HepG2 (cell line): ENCODE measurements at regions not wholly inside any gene's neighbourhood (a gene's known extent, or its start where the extent isn't known, plus 50 kb on each side); places are given as distances from the start of the nearest gene placed in this dataset.

ENCODE experiments used
- ATF7 ChIP-seq, 2 experiments: fragments of 450-650 bp in 1 of 2; sonication (generic) in 1 of 2; formaldehyde crosslinking in 1 of 2; IDR thresholded peaks; 2 replicates each; pipeline versions ENCODE4 v1.4.0 to v1.6.1; 2016 to 2020; ENCODE audit warnings: antibody characterized with exemption in 1 of 2, mild to moderate bottlenecking in 1 of 2, missing genetic modification reagents in 1 of 2
- BORCS8-MEF2B ChIP-seq: sonication (generic); formaldehyde crosslinking; IDR thresholded peaks from 2 replicates; pipeline ENCODE4 v1.8.0; 2022; ENCODE audit warnings: mild to moderate bottlenecking, missing genetic modification reagents
- ELF3 ChIP-seq: IDR thresholded peaks from 2 replicates; pipeline ENCODE4 v1.6.1; 2016; ENCODE audit warnings: missing genetic modification reagents, missing compliant biosample characterization
- ERF ChIP-seq: IDR thresholded peaks from 2 replicates; pipeline ENCODE4 v1.6.1; 2018; ENCODE audit warnings: missing biosample characterization, missing genetic modification reagents
- FOXA1 ChIP-seq, 2 experiments: fragments of 450-650 bp in 1 of 2; sonication (generic) in 1 of 2; formaldehyde crosslinking in 1 of 2; IDR thresholded peaks; 2 replicates each; pipeline versions ENCODE4 v1.4.0 to v1.6.1; 2016 to 2020; ENCODE audit warnings: missing genetic modification reagents in 1 of 2
- HDAC1 ChIP-seq: sonication (generic); formaldehyde crosslinking; IDR thresholded peaks from 2 replicates; pipeline ENCODE4 v1.5.1; 2020; ENCODE audit warnings: mild to moderate bottlenecking, missing genetic modification reagents
- ISL2 ChIP-seq: sonication (generic); formaldehyde crosslinking; IDR thresholded peaks from 2 replicates; pipeline ENCODE4 v1.5.0; 2020; ENCODE audit warnings: missing genetic modification reagents
- KAT7 ChIP-seq: IDR thresholded peaks from 2 replicates; pipeline ENCODE4 v1.6.1; 2018; ENCODE audit warnings: borderline replicate concordance, missing compliant biosample characterization
- KLF9 ChIP-seq: IDR thresholded peaks from 2 replicates; pipeline ENCODE4 v1.6.1; 2016; ENCODE audit warnings: low read depth
- ZNF367 ChIP-seq: sonication (generic); formaldehyde crosslinking; IDR thresholded peaks from 2 replicates; pipeline ENCODE4 v1.4.0; 2020; ENCODE audit warnings: missing genetic modification reagents, borderline replicate concordance
- ZNF383 ChIP-seq: sonication (generic); formaldehyde crosslinking; IDR thresholded peaks from 2 replicates; pipeline ENCODE4 v1.4.0; 2020; ENCODE audit warnings: missing genetic modification reagents, mild to moderate bottlenecking, borderline replicate concordance
- ZNF720 ChIP-seq: sonication (generic); formaldehyde crosslinking; IDR thresholded peaks from 2 replicates; pipeline ENCODE4 v1.4.0; 2020; ENCODE audit warnings: missing genetic modification reagents
- ZNF777 ChIP-seq: sonication (generic); formaldehyde crosslinking; IDR thresholded peaks from 2 replicates; pipeline ENCODE4 v1.4.0; 2020; ENCODE audit warnings: missing genetic modification reagents
- ZNF83 ChIP-seq: sonication (generic); formaldehyde crosslinking; IDR thresholded peaks from 2 replicates; pipeline ENCODE4 v1.4.0; 2020; ENCODE audit warnings: missing genetic modification reagents, mild to moderate bottlenecking, borderline replicate concordance
- TF ChIP-seq, protein P1 (sequence below): sonication (generic); formaldehyde crosslinking; IDR thresholded peaks from 2 replicates; pipeline ENCODE4 v1.5.0; 2020; ENCODE audit warnings: mild to moderate bottlenecking, missing genetic modification reagents, borderline replicate concordance
- TF ChIP-seq, protein P2 (sequence below): IDR thresholded peaks from 2 replicates; pipeline ENCODE4 v1.6.1; 2018; ENCODE audit warnings: missing genetic modification reagents, mild to moderate bottlenecking, missing compliant biosample characterization
- TF ChIP-seq, protein P3 (sequence below): IDR thresholded peaks from 2 replicates; pipeline ENCODE4 v1.6.1; 2016
- TF ChIP-seq, protein P4 (sequence below): IDR thresholded peaks from 2 replicates; pipeline ENCODE4 v1.6.1; 2016; ENCODE audit warnings: mild to moderate bottlenecking, missing biosample characterization, missing genetic modification reagents
- TF ChIP-seq, protein P5 (sequence below): sonication (generic); formaldehyde crosslinking; IDR thresholded peaks from 2 replicates; pipeline ENCODE4 v1.5.0; 2020; ENCODE audit warnings: mild to moderate bottlenecking, missing genetic modification reagents
- TF ChIP-seq, protein P6 (sequence below), 2 experiments: fragments of 450-650 bp in 1 of 2; sonication (generic) in 1 of 2; formaldehyde crosslinking; IDR thresholded peaks; 2 replicates each; pipeline versions ENCODE4 v1.5.0 to v1.8.0; 2020 to 2022; ENCODE audit warnings: mild to moderate bottlenecking in 1 of 2, missing genetic modification reagents in 1 of 2

DNA sequence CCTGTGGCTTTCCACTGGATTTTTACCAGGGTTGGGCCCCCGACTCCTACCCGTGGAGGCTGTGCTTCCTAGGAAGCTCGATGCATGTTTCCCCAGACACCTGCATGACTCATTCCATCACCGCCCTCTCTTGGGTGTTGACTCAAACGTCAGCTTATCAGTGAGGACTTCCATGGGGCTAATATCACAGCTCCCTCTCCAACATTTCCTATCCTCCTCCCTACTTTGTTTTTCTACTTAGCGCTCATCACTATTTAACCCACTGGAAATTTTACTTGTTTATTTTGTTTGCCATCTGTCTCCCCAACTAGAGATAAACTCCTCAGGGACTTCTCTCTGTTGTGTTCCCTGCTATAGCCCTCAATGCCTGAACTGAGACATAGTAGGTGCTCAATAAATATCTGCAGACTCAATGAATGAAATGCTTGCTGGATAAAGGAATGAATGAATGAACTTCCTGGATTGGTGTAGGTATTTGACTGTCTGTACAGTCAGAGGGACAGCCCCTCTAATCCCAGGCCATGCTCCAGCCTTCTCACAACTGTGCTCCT lies 55.9 kb upstream of the EPCAM start (continued):
- TF ChIP-seq ERF (CRISPR knock-in tag) (peak; percentile 38; the same call in 1 of the 2 replicates), ISL2 (CRISPR knock-in tag) (peak; percentile 34; the same call in 1 of the 2 replicates), ZNF720 (CRISPR knock-in tag) (no peak), ZNF367 (no peak), BORCS8-MEF2B (CRISPR knock-in tag) (no peak), KLF9 (CRISPR knock-in tag) (no peak), ZNF777 (no peak; the same call in 1 of the 2 replicates), KAT7 (CRISPR knock-in tag) (no peak), ATF7 (IDR thresholded peaks at IDR 0.05) (no peak), ATF7 (CRISPR knock-in tag; IDR thresholded peaks at IDR 0.05) (no peak), HDAC1 (CRISPR knock-in tag) (peak; percentile 48), ZNF383 (CRISPR knock-in tag) (no peak), ELF3 (peak; percentile 78; the same call in 1 of the 2 replicates), ZNF83 (CRISPR knock-in tag) (no peak), FOXA1 (IDR thresholded peaks at IDR 0.05) (no peak), FOXA1 (CRISPR knock-in tag; IDR thresholded peaks at IDR 0.05) (peak; percentile 95)
- TF ChIP-seq, protein P1, sequence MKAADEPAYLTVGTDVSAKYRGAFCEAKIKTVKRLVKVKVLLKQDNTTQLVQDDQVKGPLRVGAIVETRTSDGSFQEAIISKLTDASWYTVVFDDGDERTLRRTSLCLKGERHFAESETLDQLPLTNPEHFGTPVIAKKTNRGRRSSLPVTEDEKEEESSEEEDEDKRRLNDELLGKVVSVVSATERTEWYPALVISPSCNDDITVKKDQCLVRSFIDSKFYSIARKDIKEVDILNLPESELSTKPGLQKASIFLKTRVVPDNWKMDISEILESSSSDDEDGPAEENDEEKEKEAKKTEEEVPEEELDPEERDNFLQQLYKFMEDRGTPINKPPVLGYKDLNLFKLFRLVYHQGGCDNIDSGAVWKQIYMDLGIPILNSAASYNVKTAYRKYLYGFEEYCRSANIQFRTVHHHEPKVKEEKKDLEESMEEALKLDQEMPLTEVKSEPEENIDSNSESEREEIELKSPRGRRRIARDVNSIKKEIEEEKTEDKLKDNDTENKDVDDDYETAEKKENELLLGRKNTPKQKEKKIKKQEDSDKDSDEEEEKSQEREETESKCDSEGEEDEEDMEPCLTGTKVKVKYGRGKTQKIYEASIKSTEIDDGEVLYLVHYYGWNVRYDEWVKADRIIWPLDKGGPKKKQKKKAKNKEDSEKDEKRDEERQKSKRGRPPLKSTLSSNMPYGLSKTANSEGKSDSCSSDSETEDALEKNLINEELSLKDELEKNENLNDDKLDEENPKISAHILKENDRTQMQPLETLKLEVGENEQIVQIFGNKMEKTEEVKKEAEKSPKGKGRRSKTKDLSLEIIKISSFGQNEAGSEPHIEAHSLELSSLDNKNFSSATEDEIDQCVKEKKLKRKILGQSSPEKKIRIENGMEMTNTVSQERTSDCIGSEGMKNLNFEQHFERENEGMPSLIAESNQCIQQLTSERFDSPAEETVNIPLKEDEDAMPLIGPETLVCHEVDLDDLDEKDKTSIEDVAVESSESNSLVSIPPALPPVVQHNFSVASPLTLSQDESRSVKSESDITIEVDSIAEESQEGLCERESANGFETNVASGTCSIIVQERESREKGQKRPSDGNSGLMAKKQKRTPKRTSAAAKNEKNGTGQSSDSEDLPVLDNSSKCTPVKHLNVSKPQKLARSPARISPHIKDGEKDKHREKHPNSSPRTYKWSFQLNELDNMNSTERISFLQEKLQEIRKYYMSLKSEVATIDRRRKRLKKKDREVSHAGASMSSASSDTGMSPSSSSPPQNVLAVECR (CRISPR knock-in tag): peak; percentile 43; the same call in 1 of the 2 replicates
- TF ChIP-seq, protein P2, sequence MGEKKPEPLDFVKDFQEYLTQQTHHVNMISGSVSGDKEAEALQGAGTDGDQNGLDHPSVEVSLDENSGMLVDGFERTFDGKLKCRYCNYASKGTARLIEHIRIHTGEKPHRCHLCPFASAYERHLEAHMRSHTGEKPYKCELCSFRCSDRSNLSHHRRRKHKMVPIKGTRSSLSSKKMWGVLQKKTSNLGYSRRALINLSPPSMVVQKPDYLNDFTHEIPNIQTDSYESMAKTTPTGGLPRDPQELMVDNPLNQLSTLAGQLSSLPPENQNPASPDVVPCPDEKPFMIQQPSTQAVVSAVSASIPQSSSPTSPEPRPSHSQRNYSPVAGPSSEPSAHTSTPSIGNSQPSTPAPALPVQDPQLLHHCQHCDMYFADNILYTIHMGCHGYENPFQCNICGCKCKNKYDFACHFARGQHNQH (CRISPR knock-in tag): peak; percentile 30; the same call in 1 of the 2 replicates
- TF ChIP-seq, protein P3, sequence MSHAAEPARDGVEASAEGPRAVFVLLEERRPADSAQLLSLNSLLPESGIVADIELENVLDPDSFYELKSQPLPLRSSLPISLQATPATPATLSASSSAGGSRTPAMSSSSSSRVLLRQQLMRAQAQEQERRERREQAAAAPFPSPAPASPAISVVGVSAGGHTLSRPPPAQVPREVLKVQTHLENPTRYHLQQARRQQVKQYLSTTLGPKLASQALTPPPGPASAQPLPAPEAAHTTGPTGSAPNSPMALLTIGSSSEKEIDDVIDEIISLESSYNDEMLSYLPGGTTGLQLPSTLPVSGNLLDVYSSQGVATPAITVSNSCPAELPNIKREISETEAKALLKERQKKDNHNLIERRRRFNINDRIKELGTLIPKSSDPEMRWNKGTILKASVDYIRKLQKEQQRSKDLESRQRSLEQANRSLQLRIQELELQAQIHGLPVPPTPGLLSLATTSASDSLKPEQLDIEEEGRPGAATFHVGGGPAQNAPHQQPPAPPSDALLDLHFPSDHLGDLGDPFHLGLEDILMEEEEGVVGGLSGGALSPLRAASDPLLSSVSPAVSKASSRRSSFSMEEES (CRISPR knock-in tag): no peak
- TF ChIP-seq, protein P4, sequence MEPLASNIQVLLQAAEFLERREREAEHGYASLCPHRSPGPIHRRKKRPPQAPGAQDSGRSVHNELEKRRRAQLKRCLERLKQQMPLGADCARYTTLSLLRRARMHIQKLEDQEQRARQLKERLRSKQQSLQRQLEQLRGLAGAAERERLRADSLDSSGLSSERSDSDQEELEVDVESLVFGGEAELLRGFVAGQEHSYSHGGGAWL (CRISPR knock-in tag): no peak
- TF ChIP-seq, protein P5, sequence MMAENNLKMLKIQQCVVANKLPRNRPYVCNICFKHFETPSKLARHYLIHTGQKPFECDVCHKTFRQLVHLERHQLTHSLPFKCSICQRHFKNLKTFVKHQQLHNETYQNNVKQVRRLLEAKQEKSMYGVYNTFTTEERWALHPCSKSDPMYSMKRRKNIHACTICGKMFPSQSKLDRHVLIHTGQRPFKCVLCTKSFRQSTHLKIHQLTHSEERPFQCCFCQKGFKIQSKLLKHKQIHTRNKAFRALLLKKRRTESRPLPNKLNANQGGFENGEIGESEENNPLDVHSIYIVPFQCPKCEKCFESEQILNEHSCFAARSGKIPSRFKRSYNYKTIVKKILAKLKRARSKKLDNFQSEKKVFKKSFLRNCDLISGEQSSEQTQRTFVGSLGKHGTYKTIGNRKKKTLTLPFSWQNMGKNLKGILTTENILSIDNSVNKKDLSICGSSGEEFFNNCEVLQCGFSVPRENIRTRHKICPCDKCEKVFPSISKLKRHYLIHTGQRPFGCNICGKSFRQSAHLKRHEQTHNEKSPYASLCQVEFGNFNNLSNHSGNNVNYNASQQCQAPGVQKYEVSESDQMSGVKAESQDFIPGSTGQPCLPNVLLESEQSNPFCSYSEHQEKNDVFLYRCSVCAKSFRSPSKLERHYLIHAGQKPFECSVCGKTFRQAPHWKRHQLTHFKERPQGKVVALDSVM (CRISPR knock-in tag): no peak
- TF ChIP-seq, protein P6, sequence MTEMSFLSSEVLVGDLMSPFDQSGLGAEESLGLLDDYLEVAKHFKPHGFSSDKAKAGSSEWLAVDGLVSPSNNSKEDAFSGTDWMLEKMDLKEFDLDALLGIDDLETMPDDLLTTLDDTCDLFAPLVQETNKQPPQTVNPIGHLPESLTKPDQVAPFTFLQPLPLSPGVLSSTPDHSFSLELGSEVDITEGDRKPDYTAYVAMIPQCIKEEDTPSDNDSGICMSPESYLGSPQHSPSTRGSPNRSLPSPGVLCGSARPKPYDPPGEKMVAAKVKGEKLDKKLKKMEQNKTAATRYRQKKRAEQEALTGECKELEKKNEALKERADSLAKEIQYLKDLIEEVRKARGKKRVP (CRISPR knock-in tag; IDR thresholded peaks at IDR 0.05): no peak
